HG02870 (cell line): ENCODE measurements at regions not wholly inside any gene's neighbourhood (a gene's known extent, or its start where the extent isn't known, plus 50 kb on each side); places are given as distances from the start of the nearest gene placed in this dataset.

Source experiments
- ATAC-seq: cut with Tn5 transposase; IDR thresholded peaks from one replicate; pipeline ENCODE4 v1.9.1; 2021; ENCODE audit warnings: mild to moderate bottlenecking, moderate library complexity; ENCODE audit not compliant: unreplicated experiment

GRCh38 chr2:65488527-65488926 lies 56.1 kb upstream of the SPRED2 start:
- ATAC-seq = no peak

DNA sequence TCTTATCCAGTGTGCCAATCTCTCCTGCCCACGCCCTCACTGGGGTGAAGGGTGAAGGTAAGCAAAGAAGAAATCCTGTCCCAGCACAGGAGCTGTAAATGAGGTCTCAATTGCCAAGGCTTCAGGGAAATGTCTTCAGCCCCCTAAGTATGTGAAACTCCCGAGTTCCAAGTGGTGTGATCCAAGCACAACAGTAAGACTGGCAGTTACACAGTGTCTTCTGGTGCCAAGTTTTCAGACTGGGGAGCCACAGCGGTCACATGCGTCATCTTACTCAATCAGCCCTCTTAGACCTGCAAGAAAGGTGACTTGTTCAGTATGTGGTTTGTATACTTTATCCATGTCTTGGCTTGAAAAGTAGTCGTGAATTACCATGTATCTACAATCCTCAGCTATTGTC lies 55.0 kb upstream of the SPRED2 start:
- ATAC-seq = no peak

DNA sequence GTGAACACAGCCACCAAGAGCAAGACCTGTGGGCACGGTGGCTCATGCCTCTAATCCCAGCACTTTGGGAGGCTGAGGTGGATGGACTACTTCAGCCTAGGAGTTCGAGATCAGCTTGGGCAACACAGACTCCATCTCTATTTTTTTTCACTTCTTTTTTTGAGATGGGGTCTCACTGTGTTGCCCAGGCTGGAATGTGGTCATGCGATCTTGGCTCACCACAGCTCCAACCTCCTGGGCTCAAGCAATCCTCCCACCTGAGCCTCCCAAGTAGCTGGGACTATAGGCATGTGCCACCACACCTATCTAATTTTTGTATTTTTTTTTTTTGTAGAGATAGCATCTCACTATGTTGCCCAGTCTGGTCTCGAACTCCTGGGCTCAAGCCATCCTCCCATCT lies 54.4 kb upstream of the SPRED2 start:
- no peak for ATAC-seq

GRCh38 chr2:65486282-65486681 lies 53.9 kb upstream of the SPRED2 start:
- no peak for ATAC-seq

- no peak for ATAC-seq
These were observed 53.4 kb upstream of the SPRED2 start for GRCh38 chr2:65485839-65486238.

- no peak for ATAC-seq
These were observed 51.4 kb upstream of the SPRED2 start for GRCh38 chr2:65483763-65484162.

- no peak for ATAC-seq
These were observed 50.6 kb upstream of the SPRED2 start for GRCh38 chr2:65482971-65483370.
